SK-N-SH (cell line): ENCODE measurements at regions not wholly inside any gene's neighbourhood (a gene's known extent, or its start where the extent isn't known, plus 50 kb on each side); places are given as distances from the start of the nearest gene placed in this dataset.

ENCODE experiments used
- CTCF ChIA-PET: fragments of 300-600, 350-600 bp; formaldehyde crosslinking; extraction: SDS; loops from one replicate; lab custom pipeline; 2021; lab: Yijun Ruan, JAX
- POLR2A ChIA-PET: fragments of 350-600 bp; sonication (Branson Sonifier 250); formaldehyde crosslinking; extraction: SDS; loops from one replicate; lab custom pipeline; 2020; ENCODE audit warnings: antibody characterized with exemption, inconsistent platforms; lab: Yijun Ruan, JAX
- DNase-seq: peaks from one replicate; pipeline ENCODE4 v3.0.0; 2012
- H2AFZ ChIP-seq: fragments of 200-600 bp; sonication (generic); 2 replicates; pipeline ENCODE4 v1.8.1; 2016; ENCODE audit warnings: antibody characterized with exemption, mild to moderate bottlenecking, low read depth
- H3F3A ChIP-seq: fragments of 200-600 bp; sonication (generic); replicated peaks from 2 replicates; pipeline ENCODE3; 2016; ENCODE audit warnings: antibody characterized with exemption, mild to moderate bottlenecking; ENCODE audit not compliant: insufficient read depth
- H3K27ac ChIP-seq, 2 experiments: fragments of 200-500 bp in 1 of 2; fragments of 200-600 bp in 1 of 2; sonication (Bioruptor generic) in 1 of 2; sonication (generic), shearing (Covaris generic) in 1 of 2; 2 replicates each; pipeline versions ENCODE4 v1.5.1 to v1.6.1; 2014 to 2016; ENCODE audit warnings: low read depth in 2 of 2, inconsistent platforms in 1 of 2, low read length in 1 of 2, mild to moderate bottlenecking in 1 of 2, mixed read lengths in 1 of 2
- H3K27me3 ChIP-seq: fragments of 200-600 bp; sonication (generic), shearing (Covaris generic); 2 replicates; pipeline ENCODE4 v1.6.1; 2016; ENCODE audit warnings: mixed run types; ENCODE audit not compliant: insufficient read depth
- H3K36me3 ChIP-seq, 2 experiments: fragments of 200-500 bp in 1 of 2; fragments of 200-600 bp in 1 of 2; sonication (Bioruptor generic) in 1 of 2; sonication (generic) in 1 of 2; replicated peaks in 1 of 2; 2 replicates each; pipeline versions ENCODE3 to v1.5.1; 2014 to 2016; ENCODE audit warnings: low read length in 1 of 2, mild to moderate bottlenecking in 1 of 2; ENCODE audit not compliant: insufficient read depth in 2 of 2, control insufficient read depth in 1 of 2
- H3K4me1 ChIP-seq, 2 experiments: fragments of 200-500 bp in 1 of 2; fragments of 200-600 bp in 1 of 2; sonication (Bioruptor generic) in 1 of 2; sonication (generic), shearing (Covaris generic) in 1 of 2; 2 replicates each; pipeline versions ENCODE4 v1.5.1 to v1.6.1; 2014 to 2016; ENCODE audit warnings: low read depth in 1 of 2, low read length in 1 of 2, mixed run types in 1 of 2; ENCODE audit not compliant: insufficient read depth in 2 of 2, control insufficient read depth in 1 of 2
- H3K4me2 ChIP-seq: fragments of 200-600 bp; sonication (generic), shearing (Covaris generic); 2 replicates; pipeline ENCODE4 v1.6.1; 2017; ENCODE audit warnings: mixed run types
- H3K4me3 ChIP-seq, 2 experiments: fragments of 200-500 bp in 1 of 2; fragments of 200-600 bp in 1 of 2; sonication (Bioruptor generic) in 1 of 2; sonication (generic), shearing (Covaris generic) in 1 of 2; 2 replicates each; pipeline versions ENCODE4 v1.5.1 to v1.8.1; 2014 to 2016; ENCODE audit warnings: low read depth in 2 of 2, inconsistent platforms in 1 of 2, low read length in 1 of 2, mild to moderate bottlenecking in 1 of 2, mixed read lengths in 1 of 2, moderate library complexity in 1 of 2
- H3K79me2 ChIP-seq: fragments of 200-600 bp; sonication (generic); 2 replicates; pipeline ENCODE4 v1.8.1; 2017; ENCODE audit warnings: mild to moderate bottlenecking; ENCODE audit not compliant: insufficient read depth
- H3K9ac ChIP-seq: fragments of 200-600 bp; sonication (generic); 2 replicates; pipeline ENCODE4 v1.6.1; 2017; ENCODE audit warnings: mixed run types
- H3K9me2 ChIP-seq: fragments of 200-600 bp; sonication (generic); 2 replicates; pipeline ENCODE4 v1.6.1; 2017; ENCODE audit warnings: mixed run types
- H3K9me3 ChIP-seq: fragments of 200-600 bp; sonication (generic); 2 replicates; pipeline ENCODE4 v1.6.1; 2017; ENCODE audit warnings: mixed run types, mild to moderate bottlenecking, moderate library complexity
- H4K20me1 ChIP-seq: fragments of 200-600 bp; sonication (generic); 2 replicates; pipeline ENCODE4 v1.6.1; 2017; ENCODE audit warnings: mild to moderate bottlenecking, mixed run types; ENCODE audit not compliant: insufficient read depth
- CHD2 ChIP-seq: fragments of 150-350 bp; IDR thresholded peaks from 2 replicates; pipeline ENCODE4 v1.6.1; 2018; ENCODE audit warnings: low read length; ENCODE audit not compliant: partially characterized antibody
- CTCF ChIP-seq: fragments of 200-600 bp; sonication (generic); IDR thresholded peaks from 2 replicates; pipeline ENCODE4 v1.6.1; 2017; ENCODE audit warnings: antibody characterized with exemption, mild to moderate bottlenecking, moderate library complexity
- ELF1 ChIP-seq: IDR thresholded peaks from 2 replicates; pipeline ENCODE4 v1.4.0; 2012
- EP300 ChIP-seq, 2 experiments: IDR thresholded peaks; 2 replicates each; pipeline versions ENCODE4 v1.4.0 to v1.6.1; 2012; ENCODE audit warnings: borderline replicate concordance in 1 of 2, low read depth in 1 of 2, low read length in 1 of 2
- FOSL2 ChIP-seq: IDR thresholded peaks from 2 replicates; pipeline ENCODE4 v1.4.0; 2012; ENCODE audit warnings: low read depth, mild to moderate bottlenecking, moderate library complexity, borderline replicate concordance
- FOXM1 ChIP-seq: IDR thresholded peaks from 2 replicates; pipeline ENCODE4 v1.4.0; 2012; ENCODE audit warnings: low read depth, mild to moderate bottlenecking
- MEF2A ChIP-seq: IDR thresholded peaks from 2 replicates; pipeline ENCODE4 v1.4.0; 2012; ENCODE audit warnings: low read depth, borderline replicate concordance
- NFIC ChIP-seq: IDR thresholded peaks from 2 replicates; pipeline ENCODE4 v1.4.0; 2012; ENCODE audit warnings: borderline replicate concordance
- POLR2AphosphoS5 ChIP-seq: IDR thresholded peaks from 2 replicates; pipeline ENCODE4 v1.6.1; 2012; ENCODE audit warnings: low read depth, low read length
- RAD21 ChIP-seq: IDR thresholded peaks from 2 replicates; pipeline ENCODE4 v1.6.1; 2012; ENCODE audit warnings: mild to moderate bottlenecking, low read length
- REST ChIP-seq: IDR thresholded peaks from 2 replicates; pipeline ENCODE4 v1.6.1; 2012; ENCODE audit warnings: mild to moderate bottlenecking, low read depth, low read length, moderate library complexity
- SMC3 ChIP-seq: IDR thresholded peaks from 2 replicates; pipeline ENCODE4 v1.6.1; 2012; ENCODE audit warnings: low read depth, low read length, improper control_type of control experiment
- TEAD4 ChIP-seq: IDR thresholded peaks from 2 replicates; pipeline ENCODE4 v1.4.0; 2012; ENCODE audit warnings: mild to moderate bottlenecking, borderline replicate concordance; ENCODE audit not compliant: insufficient read depth
- TF ChIP-seq, protein P1 (sequence below): fragments of 150-350 bp; IDR thresholded peaks from 2 replicates; pipeline ENCODE4 v1.6.1; 2017; ENCODE audit warnings: antibody characterized with exemption, low read length, low read depth, borderline replicate concordance
- TF ChIP-seq, protein P2 (sequence below): IDR thresholded peaks from 2 replicates; pipeline ENCODE4 v1.4.0; 2012; ENCODE audit warnings: low read depth, borderline replicate concordance

DNA sequence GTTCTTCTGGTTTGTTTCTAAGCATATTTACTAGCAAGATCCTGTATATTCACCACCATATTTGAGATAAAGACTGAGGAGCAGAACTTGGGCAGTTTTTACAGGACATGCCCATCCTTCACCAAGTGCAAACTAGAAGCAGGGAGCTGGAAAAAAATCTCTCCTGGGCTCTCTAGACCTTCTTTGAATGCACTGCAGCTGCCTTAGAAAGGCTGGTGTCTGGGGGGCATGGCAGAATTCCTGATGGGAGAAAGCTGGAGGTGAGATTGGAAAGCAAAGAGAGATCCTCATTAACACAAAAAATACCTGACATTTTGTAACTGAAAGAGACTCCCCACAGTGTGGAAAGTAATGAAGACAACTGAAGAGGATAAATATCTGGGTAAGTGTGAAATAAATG is 1612.1 kb downstream of the OLFM4 start:
- no peaks in the 10 kb centered on the region for H3K9me2 ChIP-seq
- ChIA-PET CTCF (no interaction called here), POLR2A (no interaction called here)
- no peaks in the 10 kb centered on the region for H3K4me1 ChIP-seq
- H3K4me3 ChIP-seq: no peak overlapping the region
- H3K9ac ChIP-seq: no peak overlapping the region
- H3K27ac ChIP-seq: no peak overlapping the region
- DNase-seq: no peak
- no peaks in the 10 kb centered on the region for H4K20me1 ChIP-seq
- no peaks in the 10 kb centered on the region for H3F3A ChIP-seq
- no peaks in the 10 kb centered on the region for H3K79me2 ChIP-seq
- H3K4me2 ChIP-seq: no peak overlapping the region
- no peaks in the 10 kb centered on the region for H3K27me3 ChIP-seq
- H3K36me3 ChIP-seq: no peaks in the 10 kb centered on the region
- no peaks in the 10 kb centered on the region for H3K9me3 ChIP-seq
- no peak overlapping the region for H2AFZ ChIP-seq
- TF ChIP-seq EP300 (IDR thresholded peaks at IDR 0.05; ENCODE audit: borderline replicate concordance in 1 of 2, low read depth in 1 of 2, low read length in 1 of 2): no peak
- no peak for TF ChIP-seq MEF2A
- TF ChIP-seq, protein P1, sequence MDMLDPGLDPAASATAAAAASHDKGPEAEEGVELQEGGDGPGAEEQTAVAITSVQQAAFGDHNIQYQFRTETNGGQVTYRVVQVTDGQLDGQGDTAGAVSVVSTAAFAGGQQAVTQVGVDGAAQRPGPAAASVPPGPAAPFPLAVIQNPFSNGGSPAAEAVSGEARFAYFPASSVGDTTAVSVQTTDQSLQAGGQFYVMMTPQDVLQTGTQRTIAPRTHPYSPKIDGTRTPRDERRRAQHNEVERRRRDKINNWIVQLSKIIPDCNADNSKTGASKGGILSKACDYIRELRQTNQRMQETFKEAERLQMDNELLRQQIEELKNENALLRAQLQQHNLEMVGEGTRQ: no peak
- no peak for TF ChIP-seq SMC3
- no peak for TF ChIP-seq REST
- TF ChIP-seq FOXM1: no peak
- no peak for TF ChIP-seq ELF1
- TF ChIP-seq FOSL2: no peak
- no peak for TF ChIP-seq RAD21
- TF ChIP-seq TEAD4: no peak
- no peak for TF ChIP-seq CTCF
- no peak for TF ChIP-seq NFIC
- no peak for TF ChIP-seq CHD2
- TF ChIP-seq, protein P2, sequence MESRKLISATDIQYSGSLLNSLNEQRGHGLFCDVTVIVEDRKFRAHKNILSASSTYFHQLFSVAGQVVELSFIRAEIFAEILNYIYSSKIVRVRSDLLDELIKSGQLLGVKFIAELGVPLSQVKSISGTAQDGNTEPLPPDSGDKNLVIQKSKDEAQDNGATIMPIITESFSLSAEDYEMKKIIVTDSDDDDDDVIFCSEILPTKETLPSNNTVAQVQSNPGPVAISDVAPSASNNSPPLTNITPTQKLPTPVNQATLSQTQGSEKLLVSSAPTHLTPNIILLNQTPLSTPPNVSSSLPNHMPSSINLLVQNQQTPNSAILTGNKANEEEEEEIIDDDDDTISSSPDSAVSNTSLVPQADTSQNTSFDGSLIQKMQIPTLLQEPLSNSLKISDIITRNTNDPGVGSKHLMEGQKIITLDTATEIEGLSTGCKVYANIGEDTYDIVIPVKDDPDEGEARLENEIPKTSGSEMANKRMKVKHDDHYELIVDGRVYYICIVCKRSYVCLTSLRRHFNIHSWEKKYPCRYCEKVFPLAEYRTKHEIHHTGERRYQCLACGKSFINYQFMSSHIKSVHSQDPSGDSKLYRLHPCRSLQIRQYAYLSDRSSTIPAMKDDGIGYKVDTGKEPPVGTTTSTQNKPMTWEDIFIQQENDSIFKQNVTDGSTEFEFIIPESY: no peak
- no peak for TF ChIP-seq POLR2AphosphoS5
